ENCODE measurements at regions not wholly inside any gene's neighbourhood (a gene's known extent, or its start where the extent isn't known, plus 50 kb on each side); places are given as distances from the start of the nearest gene placed in this dataset.
A peak's percentile ranks its signal among the peaks of the same experiment; 100 is the strongest.
"Not testable (repeated sequence)": the region's sequence is repeated elsewhere in the genome, so short reads cannot be mapped to it uniquely, and the experiment has no call there.

DNA sequence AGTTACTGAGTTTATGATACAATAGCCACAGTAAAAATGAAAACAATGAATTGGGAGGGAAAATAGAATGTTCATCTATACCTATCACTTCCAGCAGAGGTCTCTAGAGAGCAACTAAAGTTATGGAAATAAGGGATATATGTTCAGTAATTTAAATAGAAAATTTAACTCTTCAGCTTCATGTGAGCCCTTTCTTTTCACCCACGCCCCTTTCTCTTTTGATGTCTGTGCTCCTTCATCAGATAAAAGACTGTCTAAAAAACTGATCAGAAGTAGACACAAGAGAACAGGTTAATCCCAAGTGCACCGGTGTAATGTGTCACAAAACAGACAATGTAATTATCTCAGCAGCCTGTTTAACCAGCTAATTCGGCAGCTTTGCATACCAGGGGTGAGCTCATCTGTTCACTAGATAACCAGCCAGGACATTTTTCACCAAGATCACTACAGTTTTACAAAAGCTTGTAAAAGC is 238.5 kb upstream of the ERBB4 start:
- peak; percentile 44 for DNase-seq (ENCODE audit: low spot score)

DNA sequence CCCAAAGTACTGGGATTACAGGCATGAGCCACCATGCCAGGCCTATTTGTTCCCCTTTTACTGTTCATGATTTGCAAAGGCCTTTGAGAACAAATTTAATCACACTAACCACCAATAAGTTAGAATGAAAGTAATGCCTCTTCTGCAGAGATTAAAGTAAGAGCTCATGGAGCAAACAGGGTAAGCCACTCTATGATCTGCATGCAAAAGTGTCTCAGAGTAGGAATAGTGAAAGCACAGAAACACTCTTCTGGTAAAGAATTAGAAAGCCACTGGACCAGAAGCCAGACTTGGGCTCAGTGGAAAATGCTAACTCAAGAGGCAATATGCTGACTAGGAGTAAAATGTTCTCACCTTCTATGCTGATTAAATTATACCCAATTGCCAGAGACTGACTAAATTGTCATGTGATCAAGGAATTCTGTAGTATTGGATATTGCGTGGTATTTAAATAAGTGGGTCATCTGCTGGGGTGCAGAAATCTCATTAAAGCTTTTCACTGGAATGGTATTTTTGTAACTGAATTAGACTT is 235.3 kb upstream of the ERBB4 start:
- DNase-seq (ENCODE audit: low spot score): no peak

DNA sequence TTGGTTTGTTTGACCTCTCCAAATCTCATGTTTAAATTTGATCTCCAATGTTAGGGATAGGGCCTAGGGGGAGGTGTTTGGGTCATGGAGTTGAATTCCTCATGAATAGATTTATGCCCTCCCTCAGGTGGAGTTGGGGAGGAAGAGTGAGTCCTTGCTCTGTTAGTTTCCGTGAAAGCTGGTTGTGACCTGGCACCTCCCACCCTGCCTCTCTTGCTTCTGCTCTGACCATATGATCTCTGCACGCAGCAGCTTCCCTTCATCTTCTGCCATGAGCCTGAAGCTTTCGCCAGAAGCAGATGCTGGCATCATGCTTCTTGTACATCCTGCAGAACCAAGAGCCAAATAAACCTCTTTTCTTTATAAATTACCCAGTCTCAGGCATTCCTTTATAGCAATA is 231.6 kb upstream of the ERBB4 start:
- no peak for DNase-seq (ENCODE audit: low spot score)

DNA sequence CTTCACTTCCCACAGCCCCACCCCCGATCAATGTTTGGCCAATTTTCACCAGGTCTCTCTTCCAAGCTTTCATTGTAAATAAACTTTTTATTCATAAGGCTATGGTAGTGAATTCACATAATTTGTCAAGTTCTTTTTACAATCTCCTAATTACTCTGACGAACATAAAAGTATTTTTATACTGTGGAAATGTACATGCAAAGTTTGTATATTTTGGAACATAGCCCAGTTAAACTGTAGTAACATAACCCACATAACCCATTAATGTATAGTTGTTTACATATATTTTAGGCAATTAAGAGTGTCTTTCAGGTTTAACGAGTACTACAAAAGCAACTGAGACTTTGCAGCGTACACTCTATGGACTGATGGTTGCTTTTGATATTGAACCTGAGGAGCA is 228.3 kb upstream of the ERBB4 start:
- no peak for DNase-seq (ENCODE audit: low spot score)

DNA sequence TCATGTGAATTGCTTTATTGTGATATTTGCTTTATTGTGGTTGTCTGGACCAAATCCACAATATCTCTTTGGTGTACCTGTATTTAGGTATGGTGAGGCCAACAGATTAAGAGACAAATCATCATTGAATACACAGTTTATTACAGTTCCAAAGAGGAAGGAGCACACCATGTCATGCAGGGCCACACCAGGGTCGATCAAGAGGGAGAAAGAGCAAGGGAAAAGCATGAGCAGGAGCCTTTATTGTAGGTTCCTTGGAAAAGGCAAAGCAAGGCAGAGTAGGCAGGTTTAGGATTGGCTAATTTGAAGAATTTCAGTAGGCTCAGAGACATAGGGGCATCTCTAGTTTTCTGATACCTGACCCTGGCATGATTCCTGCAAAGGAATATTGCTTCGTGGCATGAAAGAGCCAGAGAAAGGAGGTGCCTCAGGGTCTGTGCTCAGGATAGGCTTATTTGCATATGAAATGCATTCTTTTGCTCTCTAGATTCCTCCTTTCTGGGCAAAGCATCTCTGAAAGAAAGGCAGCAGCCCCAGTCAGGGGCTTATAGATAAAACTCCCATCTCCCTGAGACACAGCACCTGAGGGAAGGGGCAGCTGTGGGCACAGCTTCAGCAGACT is 214.2 kb upstream of the ERBB4 start:
- DNase-seq (ENCODE audit: low spot score): no peak

DNA sequence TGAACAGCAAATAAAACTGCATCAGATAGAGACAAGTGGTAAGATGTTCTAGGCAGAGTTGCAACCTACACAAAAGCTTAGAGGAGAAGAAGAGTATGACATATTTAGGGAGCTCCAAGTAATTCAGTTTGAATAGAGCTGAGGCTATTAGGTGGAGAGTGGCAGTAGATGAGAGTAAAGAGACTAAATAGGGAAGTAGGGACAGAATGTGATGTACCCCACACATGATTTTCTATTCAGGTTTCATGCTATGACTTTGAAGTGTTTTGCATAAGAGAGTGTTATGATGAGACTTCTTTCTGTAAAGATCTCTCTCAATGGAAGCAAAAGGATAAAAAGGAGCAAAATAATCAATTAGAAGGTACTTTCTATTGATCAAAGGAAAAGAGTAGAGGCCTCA is 206.8 kb upstream of the ERBB4 start:
- DNase-seq (ENCODE audit: low spot score): no peak

DNA sequence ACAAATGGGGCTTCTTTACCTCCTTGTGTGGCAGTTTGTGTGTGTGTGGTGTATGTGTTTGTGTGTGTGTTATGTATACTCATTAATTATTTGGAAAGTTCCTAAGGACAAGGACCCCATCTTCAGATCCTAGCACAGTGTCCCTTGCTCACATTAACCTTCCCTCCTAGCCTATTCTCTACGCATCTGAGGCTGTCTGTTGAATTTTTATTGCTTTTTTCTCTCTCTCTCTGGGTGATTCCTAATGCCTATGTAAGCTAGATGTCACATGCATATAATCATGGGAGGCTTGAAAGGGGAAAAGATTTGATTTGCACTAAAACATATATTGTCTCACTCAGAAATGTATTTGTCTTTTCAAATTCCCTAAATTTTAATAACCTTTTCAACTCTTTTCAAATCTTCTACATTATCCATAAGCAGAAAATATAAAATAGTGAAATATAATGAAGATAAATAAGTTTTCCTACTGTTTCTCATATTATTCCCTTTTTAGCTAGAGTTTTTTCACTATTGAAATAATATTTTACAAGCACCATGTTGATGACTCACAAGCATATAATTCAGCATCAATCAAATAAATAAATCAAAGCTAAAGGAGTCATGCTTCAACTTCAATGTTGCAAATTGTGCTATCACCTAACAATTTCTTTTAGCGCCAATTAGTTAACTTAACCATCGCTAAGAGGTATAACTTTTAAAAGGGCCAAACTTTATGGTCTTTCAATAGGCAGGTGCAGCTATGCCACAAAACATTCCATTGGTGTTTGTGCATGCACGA is 199.0 kb upstream of the ERBB4 start:
- DNase-seq (ENCODE audit: low spot score): no peak

DNA sequence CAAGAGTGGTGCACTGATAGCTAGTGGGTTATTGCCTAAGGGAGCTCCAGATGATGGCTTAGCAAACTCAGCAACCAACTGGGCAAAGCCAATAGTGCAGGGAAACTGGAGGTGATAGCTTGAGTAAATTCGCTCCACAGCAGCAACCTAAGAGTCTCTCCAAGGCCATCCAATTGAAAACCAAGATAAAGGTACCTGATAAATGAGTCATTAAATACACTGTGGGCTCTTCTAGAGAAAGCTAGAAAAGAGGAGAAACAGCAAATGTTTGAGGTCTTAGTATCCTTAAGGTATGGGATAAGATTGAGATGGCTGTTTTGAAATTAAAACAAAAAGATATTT is 197.8 kb upstream of the ERBB4 start:
- no peak for DNase-seq (ENCODE audit: low spot score)

DNA sequence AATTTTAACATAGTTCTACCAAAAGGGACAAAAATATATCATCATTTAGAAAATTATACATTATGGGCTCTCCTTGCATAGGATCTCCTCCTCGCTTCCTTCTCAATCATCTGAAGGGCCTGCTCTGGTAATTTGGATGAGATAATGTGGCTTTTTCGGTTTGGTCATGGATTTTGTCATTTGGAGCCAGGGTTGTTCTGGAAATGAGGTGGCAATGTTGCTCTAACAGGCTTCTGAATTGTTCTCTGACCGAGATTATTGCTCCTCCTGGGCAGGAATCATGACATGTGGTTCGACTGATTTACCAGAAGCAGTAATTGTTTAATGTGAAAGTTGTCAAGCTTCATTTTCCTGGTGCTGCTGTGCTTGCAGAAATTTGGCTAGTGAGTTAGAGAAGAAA is 194.7 kb upstream of the ERBB4 start:
- DNase-seq (ENCODE audit: low spot score): peak; percentile 47

DNA sequence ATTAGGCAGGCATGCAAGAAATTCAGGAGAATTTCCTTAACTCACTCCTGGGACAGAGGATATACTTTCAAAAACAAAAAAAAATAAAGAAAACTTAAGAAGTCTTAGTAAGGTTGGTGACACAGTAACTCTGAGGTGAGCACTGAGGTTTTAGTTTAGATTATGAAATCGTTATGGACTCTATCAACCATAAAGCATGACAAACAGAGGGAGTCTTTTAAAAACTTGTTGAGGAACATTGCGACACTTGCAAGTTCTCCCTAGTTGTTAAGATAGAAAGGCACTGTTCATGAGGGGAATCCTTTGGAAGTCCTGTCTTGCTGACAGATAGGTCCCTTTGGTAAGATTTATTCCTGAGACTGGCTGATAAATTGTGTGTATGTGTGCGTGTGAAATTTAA is 194.3 kb upstream of the ERBB4 start:
- no peak for DNase-seq (ENCODE audit: low spot score)

DNA sequence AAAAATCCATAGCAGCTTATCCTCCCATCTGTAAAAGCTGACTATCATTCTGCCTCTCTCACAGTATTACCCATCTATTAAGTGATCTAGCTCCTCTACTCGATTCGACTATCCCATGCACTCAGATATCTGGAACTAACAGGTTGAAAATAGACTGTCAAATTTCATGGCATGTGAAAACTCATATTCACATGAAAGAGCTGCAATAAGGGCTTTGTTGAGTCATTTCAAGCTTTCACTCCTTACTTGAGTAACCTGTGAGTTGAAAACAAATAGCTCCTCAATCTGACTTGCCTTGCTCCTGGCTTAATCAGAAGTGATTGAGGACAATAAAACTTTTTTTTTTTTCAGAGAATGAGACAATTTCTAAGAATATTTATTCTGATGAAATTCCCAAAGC is 192.4 kb upstream of the ERBB4 start:
- peak; percentile 67 for DNase-seq (ENCODE audit: low spot score)

DNA sequence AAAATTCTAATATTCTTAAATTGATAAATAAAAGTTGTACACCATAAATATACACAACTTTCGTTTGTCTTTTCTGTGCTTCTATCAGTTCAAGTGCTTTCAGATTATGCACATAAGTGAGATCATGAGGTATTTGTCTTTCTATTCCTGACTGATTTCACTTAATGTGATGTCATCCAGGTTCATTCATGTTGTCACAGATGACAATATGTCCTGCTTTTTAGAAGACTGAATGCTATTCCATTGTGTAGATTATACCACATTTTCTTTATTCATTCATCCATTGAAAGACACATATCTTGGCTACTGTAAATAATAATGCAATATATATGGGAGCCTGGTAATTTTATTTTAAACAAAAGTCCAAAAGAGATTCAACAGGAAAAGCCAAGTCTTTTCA is 190.1 kb upstream of the ERBB4 start:
- DNase-seq (ENCODE audit: low spot score): no peak

DNA sequence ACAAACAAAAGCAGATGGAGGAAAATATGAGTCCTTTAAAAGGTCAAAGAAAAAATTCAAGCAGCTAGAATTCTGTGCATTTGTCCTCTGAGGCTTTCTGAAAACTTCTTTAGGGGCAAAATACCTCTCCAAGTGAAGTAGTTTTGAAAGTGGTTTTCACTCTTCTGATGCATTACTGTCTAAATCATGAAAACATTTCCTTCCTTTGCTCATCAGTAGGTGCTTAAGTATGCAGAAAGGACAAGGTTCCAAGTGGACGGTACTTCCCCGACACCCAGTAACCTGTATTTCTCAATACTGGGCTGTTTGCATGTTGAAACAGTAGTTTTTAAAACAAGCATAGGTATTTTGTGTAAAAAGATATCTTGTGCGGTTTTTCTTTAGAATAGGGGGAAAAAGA is 189.1 kb upstream of the ERBB4 start:
- DNase-seq (ENCODE audit: low spot score): peak; percentile 28

DNA sequence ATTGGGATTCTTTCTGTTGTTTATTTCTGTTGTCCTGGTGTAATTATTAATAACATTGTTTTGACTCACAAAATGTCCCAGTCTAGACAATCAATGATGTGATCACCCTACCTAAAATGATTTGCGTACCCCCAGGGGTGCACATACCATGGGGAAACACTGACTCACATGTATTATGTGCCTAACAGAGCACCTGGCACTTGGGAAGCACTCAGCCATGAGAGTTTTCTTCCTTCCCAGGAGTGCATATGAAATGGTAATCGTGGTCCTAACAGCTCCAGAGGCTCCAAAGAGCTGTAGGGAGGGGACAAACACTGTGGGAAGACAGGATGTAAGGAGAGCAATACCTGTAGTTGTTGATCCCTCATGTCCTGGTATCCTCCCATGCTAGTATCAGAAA is 187.8 kb upstream of the ERBB4 start:
- DNase-seq (ENCODE audit: low spot score): no peak

DNA sequence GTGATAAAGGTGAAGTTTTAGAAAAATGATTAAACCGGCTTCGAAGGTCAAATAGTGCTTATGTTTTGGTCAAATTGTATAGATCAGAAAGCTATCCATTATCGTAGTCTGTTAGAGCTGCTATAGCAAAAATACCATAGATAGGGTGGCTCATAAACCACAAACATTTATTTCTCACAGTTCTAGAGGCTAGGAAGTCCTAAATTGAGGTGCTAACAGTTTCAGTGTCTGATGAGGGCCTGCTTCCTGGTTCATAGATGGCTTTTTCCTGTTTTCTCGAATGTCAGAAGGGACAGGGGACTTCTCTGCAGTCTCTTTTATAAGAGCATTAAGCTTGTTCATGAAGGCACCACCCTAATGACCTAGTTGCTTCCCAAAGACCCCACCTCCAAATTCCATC is 186.6 kb upstream of the ERBB4 start:
- no peak for DNase-seq (ENCODE audit: low spot score)

DNA sequence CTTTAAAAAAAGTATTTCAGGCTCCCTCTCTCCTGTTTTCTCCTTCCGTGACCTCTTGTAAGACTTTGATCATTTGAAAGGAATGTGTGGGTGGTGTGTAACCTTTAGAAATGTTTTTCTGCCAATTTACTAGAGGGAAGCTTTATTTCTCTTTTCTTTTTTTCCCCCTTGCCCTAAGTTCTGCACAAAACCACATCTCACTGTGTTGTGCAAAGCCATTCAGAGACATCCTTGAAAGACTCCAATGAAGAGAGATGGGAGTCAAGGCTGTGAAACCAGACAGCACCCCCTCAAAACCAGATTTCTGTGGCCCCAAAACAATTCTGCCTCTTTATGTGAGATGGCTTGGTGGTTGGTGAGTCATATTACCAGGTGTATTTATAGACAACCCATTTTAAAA is 184.6 kb upstream of the ERBB4 start:
- DNase-seq (ENCODE audit: low spot score): no peak

DNA sequence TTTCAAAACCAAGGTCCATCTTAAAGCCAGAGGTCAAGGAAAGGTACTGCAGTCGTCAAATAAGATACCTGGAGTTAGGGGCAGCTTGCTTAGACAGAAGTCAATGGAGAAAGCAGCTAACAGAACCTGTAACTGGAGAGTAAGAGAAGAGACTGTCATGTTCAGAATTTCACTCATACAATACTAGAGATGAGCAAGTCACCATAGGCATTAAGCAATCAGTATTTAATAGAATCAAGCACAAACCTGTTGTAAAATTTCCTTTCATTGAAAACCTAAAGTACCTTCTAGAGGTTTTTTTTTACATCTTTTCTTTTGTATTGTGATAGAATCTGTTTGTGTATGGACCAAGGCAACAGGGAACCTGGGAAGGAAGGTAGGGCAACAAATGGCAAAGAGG is 183.4 kb upstream of the ERBB4 start:
- DNase-seq (ENCODE audit: low spot score): no peak

DNA sequence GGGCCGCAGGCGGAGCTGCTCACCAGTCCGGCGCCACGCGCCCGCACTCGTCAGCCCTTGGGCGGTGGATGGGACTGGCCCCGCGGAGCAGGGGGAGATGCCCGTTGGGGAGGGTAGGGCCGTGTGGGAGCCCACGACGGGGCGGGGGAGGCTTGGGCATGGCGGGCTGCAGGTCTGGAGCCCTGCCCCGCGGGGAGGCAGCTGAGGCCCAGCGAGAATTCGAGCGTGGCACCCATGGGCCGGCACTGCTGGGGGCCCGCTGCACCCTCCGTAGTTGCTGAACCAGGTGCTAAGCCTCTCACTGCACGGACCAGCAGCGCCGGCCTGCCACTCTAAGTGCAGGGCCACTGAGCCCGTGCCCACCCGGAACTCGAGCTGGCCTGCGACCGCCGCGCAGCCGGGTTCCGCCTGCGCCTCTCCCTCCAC is 182.4 kb upstream of the ERBB4 start:
- DNase-seq (ENCODE audit: low spot score): no peak

DNA sequence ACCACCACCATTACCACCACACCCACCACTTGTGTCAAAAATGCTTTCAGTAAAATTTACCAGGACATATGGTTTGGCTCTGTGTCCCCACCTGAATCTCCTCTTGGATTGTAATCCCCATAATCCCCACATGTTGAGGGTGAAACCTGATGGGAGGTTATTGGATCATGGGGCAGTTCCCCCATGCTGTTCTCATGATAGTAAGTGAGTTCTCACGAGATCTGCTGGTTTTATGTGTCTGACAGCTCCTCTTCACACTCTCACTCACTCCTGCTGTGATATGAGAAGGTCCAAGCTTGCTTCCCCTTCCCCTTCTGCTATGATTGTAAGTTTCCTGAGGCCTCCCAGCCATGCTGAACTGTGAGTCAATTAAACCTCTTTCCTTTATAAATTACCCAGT is 176.8 kb upstream of the ERBB4 start:
- not testable (repeated sequence) for DNase-seq (ENCODE audit: low spot score)

DNA sequence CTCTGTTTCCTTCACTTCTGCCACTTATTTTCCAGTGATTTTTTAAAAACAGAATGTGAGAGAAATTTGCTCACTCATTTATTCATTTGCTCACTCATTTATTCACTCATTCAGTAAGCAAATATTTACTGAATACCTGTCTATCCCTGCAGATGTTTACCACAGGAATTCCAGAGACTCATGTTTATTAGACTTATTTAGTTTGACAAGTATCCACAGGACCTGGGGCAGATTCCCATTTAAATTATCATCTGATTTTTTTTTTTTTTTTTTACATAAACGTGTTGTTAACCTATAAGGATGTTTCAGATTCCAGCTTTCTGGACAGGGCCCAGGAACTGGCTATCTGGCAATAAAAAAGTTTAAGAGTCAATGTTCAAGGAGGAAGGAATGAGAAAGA is 175.1 kb upstream of the ERBB4 start:
- DNase-seq (ENCODE audit: low spot score): no peak

DNA sequence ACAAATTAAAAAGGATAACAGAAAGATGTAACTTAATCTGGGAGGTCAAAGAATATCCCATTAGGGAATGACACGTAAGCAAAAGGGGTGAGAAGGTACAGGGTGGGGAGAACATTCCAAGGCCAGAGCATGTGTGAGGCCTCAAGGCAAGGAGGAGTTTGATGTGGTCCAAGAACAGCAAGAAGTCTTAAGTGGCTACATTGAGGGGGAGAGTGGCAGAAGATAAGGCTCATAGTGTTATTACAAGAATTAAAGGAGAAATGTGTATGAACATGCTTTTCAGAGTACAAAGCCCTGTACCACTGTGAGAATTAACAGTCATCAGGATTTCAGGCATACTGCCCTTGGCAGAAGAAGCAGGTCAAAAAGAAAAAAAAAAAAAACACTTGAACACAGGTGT is 174.4 kb upstream of the ERBB4 start:
- DNase-seq (ENCODE audit: low spot score): no peak

DNA sequence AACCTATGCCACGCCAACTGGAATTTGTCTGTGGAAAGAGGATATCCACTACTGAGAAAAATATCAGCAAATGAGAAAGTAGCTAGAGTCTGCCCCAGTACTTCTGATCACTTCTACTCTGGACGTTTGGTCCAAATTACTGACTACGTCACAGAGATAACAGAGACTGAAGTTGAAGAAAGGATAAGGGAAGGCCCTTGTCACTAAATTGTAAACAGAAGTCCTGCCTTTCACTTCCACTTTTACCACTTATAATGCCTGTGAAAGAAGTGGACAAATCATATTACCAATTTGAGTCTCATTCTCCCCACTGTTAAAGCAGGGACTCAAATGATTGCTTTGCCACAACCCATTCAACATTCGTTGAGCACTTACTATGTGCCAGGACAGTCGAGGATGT is 173.9 kb upstream of the ERBB4 start:
- no peak for DNase-seq (ENCODE audit: low spot score)

DNA sequence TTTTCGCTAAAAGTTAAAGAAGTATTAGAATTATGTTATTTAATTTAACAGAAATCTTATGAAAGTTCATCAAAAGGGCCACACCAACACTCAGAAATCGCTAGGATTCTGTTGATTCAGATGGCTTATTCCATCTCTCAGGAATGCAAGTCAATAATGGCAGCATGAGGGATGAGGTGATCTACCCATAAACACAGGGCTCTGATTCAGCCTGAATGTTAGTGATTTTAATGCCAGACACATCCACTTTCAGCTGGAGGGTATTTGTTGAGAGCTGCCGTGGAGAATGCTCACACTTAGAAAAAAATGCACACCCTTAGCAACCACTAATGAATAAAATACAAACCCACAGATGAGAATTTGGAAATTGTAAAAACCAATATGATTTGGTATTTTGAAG is 173.3 kb upstream of the ERBB4 start:
- DNase-seq (ENCODE audit: low spot score): no peak

DNA sequence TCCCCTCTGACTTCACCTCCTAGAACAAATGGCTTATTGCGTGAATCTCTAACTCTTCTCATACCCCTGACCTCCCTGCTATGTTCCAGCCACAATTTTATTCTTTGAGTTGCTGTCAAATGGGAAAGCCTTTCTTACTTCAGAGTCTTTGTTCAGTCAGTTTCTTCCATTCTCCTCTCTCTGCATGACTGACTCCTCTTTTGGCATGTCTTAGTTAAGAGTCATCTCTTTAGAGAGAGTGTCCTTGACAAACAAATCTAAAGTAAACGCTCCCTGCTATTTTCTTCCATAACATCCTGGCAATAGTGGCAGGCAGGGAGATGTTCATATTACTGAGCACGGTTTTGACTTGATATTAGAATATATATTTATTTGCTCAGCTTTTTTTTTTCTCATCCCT is 170.7 kb upstream of the ERBB4 start:
- DNase-seq (ENCODE audit: low spot score): no peak
